ENCODE measurements at regions not wholly inside any gene's neighbourhood (a gene's known extent, or its start where the extent isn't known, plus 50 kb on each side); places are given as distances from the start of the nearest gene placed in this dataset.

DNA sequence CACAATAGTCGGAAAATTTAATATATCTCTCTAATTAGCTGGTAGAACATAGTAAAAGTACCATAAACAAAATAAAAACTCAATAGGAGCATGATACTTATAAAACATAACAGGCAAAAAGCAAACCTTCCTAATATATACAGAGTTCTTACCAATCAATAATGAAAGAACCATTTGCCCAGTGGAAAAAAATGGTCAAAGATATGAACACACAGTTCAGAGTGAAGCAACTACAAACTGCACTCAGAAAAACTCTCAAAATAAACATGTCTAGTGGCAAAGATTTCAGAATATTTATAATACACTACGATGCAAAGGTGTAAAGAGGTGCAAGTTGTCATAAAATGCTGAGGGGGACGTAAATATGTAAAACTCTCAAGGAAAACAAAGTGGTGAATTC lies 576.2 kb upstream of the CTNND2 start:
- TF ChIP-seq, protein P1, sequence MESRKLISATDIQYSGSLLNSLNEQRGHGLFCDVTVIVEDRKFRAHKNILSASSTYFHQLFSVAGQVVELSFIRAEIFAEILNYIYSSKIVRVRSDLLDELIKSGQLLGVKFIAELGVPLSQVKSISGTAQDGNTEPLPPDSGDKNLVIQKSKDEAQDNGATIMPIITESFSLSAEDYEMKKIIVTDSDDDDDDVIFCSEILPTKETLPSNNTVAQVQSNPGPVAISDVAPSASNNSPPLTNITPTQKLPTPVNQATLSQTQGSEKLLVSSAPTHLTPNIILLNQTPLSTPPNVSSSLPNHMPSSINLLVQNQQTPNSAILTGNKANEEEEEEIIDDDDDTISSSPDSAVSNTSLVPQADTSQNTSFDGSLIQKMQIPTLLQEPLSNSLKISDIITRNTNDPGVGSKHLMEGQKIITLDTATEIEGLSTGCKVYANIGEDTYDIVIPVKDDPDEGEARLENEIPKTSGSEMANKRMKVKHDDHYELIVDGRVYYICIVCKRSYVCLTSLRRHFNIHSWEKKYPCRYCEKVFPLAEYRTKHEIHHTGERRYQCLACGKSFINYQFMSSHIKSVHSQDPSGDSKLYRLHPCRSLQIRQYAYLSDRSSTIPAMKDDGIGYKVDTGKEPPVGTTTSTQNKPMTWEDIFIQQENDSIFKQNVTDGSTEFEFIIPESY (IDR thresholded peaks at IDR 0.05; ENCODE audit: extremely low read depth, insufficient replicate concordance, low read length), result no peak
- TF ChIP-seq, protein P2, sequence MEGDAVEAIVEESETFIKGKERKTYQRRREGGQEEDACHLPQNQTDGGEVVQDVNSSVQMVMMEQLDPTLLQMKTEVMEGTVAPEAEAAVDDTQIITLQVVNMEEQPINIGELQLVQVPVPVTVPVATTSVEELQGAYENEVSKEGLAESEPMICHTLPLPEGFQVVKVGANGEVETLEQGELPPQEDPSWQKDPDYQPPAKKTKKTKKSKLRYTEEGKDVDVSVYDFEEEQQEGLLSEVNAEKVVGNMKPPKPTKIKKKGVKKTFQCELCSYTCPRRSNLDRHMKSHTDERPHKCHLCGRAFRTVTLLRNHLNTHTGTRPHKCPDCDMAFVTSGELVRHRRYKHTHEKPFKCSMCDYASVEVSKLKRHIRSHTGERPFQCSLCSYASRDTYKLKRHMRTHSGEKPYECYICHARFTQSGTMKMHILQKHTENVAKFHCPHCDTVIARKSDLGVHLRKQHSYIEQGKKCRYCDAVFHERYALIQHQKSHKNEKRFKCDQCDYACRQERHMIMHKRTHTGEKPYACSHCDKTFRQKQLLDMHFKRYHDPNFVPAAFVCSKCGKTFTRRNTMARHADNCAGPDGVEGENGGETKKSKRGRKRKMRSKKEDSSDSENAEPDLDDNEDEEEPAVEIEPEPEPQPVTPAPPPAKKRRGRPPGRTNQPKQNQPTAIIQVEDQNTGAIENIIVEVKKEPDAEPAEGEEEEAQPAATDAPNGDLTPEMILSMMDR (IDR thresholded peaks at IDR 0.05 in 2 of 3, conservative IDR thresholded peaks at IDR 0.05 in 1 of 3; ENCODE audit: borderline replicate concordance in 1 of 3, insufficient read depth in 1 of 3, low read depth in 2 of 3, low read length in 2 of 3), result no peak
- no peak for TF ChIP-seq CEBPB (IDR thresholded peaks at IDR 0.05; ENCODE audit: low read depth)
- no peak for TF ChIP-seq ELF1 (IDR thresholded peaks at IDR 0.05; ENCODE audit: borderline replicate concordance, low read depth)

Data from HCT116 (cell line).